Activated B cell treated with CpG ODN at 0.5 μM for 24 hours (primary cell): ENCODE measurements at regions not wholly inside any gene's neighbourhood (a gene's known extent, or its start where the extent isn't known, plus 50 kb on each side); places are given as distances from the start of the nearest gene placed in this dataset.

Experiments used
- ATAC-seq: fragments of 200-7000 bp; cut with Tn5 transposase; one replicate; pipeline ENCODE4 v1.10.0; 2021; ENCODE audit warnings: low read depth, mild to moderate bottlenecking, moderate library complexity
- CTCF ChIA-PET: fragments of 350-600 bp; sonication (Branson Sonifier 250); formaldehyde crosslinking; loops from one replicate; lab custom pipeline; 2021; ENCODE audit warnings: antibody characterized with exemption; lab: Charles Lee
- POLR2A ChIA-PET: fragments of 350-600 bp; sonication (Branson Sonifier 250); formaldehyde crosslinking; loops from one replicate; lab custom pipeline; 2021; ENCODE audit warnings: antibody characterized with exemption; lab: Charles Lee
- DNase-seq: peaks from one replicate; pipeline ENCODE4 v3.0.0; 2022
- H3K27ac Mint-ChIP-seq: one replicate; pipeline ENCODE4 v1.8.0; 2020; ENCODE audit warnings: mixed read lengths
- H3K27me3 Mint-ChIP-seq: one replicate; pipeline ENCODE4 v1.8.0; 2021; ENCODE audit warnings: mixed read lengths
- H3K36me3 Mint-ChIP-seq: one replicate; pipeline ENCODE4 v1.8.0; 2021; ENCODE audit warnings: low read depth, mixed read lengths
- H3K4me1 Mint-ChIP-seq: one replicate; pipeline ENCODE4 v1.8.0; 2021; ENCODE audit warnings: mixed read lengths
- H3K4me3 Mint-ChIP-seq: one replicate; pipeline ENCODE4 v1.8.0; 2020; ENCODE audit warnings: mild to moderate bottlenecking, mixed read lengths
- H3K9me3 Mint-ChIP-seq: one replicate; pipeline ENCODE4 v1.8.0; 2020; ENCODE audit warnings: mixed read lengths
- CTCF ChIP-seq: fragments of 200-600 bp; IDR thresholded peaks from one replicate; pipeline ENCODE4 v1.8.0; 2022; ENCODE audit warnings: antibody characterized with exemption, mild to moderate bottlenecking
- intact Hi-C: fragments of 100-400 bp; cut with micrococcal nuclease; formaldehyde crosslinking; loops from one replicate; pipeline ENCODE4 v1.15.1; 2024

DNA sequence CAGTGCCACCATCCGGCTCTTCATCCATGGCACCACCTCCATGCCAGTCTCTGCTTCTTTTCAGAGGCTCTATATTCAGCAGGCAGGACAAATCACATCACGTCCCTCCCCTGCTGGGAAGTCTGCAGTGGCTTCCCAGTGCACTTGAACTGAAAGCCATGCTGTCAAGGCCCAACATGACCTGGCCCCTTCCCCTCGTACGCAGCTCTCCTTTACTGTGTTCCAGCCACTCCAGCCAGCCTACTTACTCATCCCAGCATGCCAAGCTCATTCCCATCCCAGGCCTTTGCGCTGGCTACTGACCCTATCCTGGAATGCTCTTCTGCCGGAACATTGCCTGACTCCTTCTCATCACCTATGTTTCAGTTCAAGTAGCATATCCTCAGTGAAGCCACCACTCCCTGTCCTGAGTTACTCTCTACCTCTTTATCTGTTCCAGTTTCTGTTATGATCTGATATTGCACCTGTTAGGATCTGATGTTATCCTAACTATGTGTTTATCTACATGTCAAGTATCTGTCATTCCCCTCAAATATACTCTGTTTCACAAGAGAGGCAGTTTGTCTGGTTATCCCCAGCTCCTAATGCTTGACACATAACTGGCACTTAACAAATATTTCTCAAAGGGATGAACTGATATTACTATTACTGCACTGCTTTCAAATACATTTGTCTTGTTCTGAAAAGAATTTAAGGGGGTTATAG is 101.2 kb upstream of the F3 start:
- ChIA-PET POLR2A (no interaction called here), CTCF (no interaction called here)
- intact Hi-C loops: no loop called here
- Mint-ChIP-seq H3K27me3 (peaks cover 1% of the 10 kb centered on the region), H3K4me3 (no peak overlapping the region), H3K36me3 (no peaks in the 10 kb centered on the region), H3K9me3 (peaks cover 4% of the 10 kb centered on the region), H3K27ac (no peak overlapping the region), H3K4me1 (no peaks in the 10 kb centered on the region)
- DNase-seq: no peak
- TF ChIP-seq CTCF: no peak
- no peak for ATAC-seq

DNA sequence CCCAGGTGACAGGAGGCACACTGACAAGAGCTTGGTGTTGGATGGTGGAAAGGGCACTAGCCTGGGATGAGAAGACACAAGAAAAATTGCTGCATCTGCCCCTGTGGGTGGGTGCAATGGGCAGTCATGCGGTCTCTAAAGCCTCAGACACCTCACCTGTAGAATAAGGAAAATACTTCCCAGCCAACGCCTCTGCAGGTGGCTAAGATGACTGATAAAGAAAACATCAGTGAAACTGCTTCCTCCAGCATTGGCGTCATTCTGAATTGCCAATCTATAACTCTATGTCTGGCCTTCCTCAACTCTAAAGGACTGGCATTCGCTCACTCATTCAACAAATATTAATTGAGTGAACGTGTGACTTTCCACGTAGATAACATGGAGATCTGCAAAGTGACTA is 100.4 kb upstream of the F3 start:
- CTCF ChIA-PET: no interaction called here
- H3K4me1 Mint-ChIP-seq: no peaks in the 10 kb centered on the region
- POLR2A ChIA-PET: no interaction called here
- H3K36me3 Mint-ChIP-seq: no peaks in the 10 kb centered on the region
- H3K27me3 Mint-ChIP-seq: no peaks in the 10 kb centered on the region
- no peak for TF ChIP-seq CTCF
- H3K4me3 Mint-ChIP-seq: no peak overlapping the region
- H3K9me3 Mint-ChIP-seq: peaks cover 4% of the 10 kb centered on the region
- H3K27ac Mint-ChIP-seq: no peak overlapping the region
- intact Hi-C loops: no loop called here
- DNase-seq (no peak), ATAC-seq (no peak)

- no peaks in the 10 kb centered on the region for H3K4me1 Mint-ChIP-seq
- H3K27ac Mint-ChIP-seq: no peak overlapping the region
- TF ChIP-seq CTCF: no peak
- H3K36me3 Mint-ChIP-seq: no peaks in the 10 kb centered on the region
- intact Hi-C loops: no loop called here
- ChIA-PET CTCF (no interaction called here), POLR2A (no interaction called here)
- no peak overlapping the region for H3K4me3 Mint-ChIP-seq
- ATAC-seq (no peak), DNase-seq (no peak)
- H3K9me3 Mint-ChIP-seq: peaks cover 4% of the 10 kb centered on the region
- no peaks in the 10 kb centered on the region for H3K27me3 Mint-ChIP-seq
These were observed 98.6 kb upstream of the F3 start for GRCh38 chr1:94640125-94640524.

GRCh38 chr1:94637121-94637520 is 95.6 kb upstream of the F3 start:
- no peaks in the 10 kb centered on the region for H3K36me3 Mint-ChIP-seq
- TF ChIP-seq CTCF: no peak
- H3K9me3 Mint-ChIP-seq: peaks cover 4% of the 10 kb centered on the region
- DNase-seq: no peak
- intact Hi-C loops: no loop called here
- no peak overlapping the region for H3K27ac Mint-ChIP-seq
- CTCF ChIA-PET: no interaction called here
- peaks cover 8% of the 10 kb centered on the region for H3K27me3 Mint-ChIP-seq
- H3K4me3 Mint-ChIP-seq: no peak overlapping the region
- ATAC-seq: no peak
- POLR2A ChIA-PET: no interaction called here
- no peaks in the 10 kb centered on the region for H3K4me1 Mint-ChIP-seq

DNA sequence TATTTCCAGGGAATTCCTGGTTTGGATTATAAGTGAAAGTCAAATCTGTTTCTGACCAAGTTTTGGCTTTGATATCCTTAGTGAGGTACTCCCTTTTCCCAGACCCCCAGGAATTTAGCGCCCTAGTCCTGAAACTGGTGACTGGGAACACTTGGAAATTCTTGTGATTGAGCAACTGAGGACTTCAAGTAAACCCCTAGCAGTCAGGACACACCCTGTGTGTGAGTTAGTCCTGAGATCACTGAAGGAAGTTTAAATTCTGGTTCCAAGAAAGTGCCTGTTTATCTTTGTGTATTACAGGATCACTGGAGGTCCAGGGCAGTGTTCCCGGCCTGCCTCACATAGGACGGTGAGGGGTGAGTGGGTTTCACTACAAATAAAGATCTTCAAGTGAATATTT is 95.1 kb upstream of the F3 start:
- no peak for TF ChIP-seq CTCF
- H3K27ac Mint-ChIP-seq: no peak overlapping the region
- CTCF ChIA-PET: no interaction called here
- peaks cover 11% of the 10 kb centered on the region for H3K27me3 Mint-ChIP-seq
- no peak for ATAC-seq
- no peak overlapping the region for H3K4me3 Mint-ChIP-seq
- no peaks in the 10 kb centered on the region for H3K36me3 Mint-ChIP-seq
- H3K4me1 Mint-ChIP-seq: no peaks in the 10 kb centered on the region
- POLR2A ChIA-PET: no interaction called here
- peaks cover 4% of the 10 kb centered on the region for H3K9me3 Mint-ChIP-seq
- no peak for DNase-seq
- intact Hi-C loops: no loop called here
